ENCODE measurements at regions not wholly inside any gene's neighbourhood (a gene's known extent, or its start where the extent isn't known, plus 50 kb on each side); places are given as distances from the start of the nearest gene placed in this dataset.

DNA sequence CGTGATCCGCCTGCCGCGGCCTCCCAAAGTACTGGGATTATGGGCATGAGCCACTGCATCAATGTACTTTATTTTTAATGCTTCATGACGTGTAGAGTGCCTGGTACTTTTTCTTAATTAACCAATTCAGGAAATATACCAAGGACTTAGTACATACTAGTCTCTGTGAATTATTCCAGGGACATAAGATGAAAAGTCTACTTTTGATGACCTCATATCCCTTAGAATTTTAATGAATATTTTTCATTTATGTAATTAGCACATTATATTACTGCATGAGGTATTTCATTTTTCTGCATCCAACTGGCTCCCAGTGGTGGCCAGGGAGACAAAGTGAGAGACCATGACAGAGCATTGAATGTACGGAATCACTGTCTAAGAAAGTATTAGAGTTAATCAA, 577.7 kb upstream of the NOVA1 start:
- Histone ChIP-seq H3K4ac (ENCODE audit: low read depth, low read length) (no peak overlapping the region), H3K9me3 (ENCODE audit: insufficient read depth, low read depth, low read length) (no peaks in the 10 kb centered on the region), H3K36me3 (ENCODE audit: control insufficient read depth in 1 of 2, insufficient read depth in 2 of 2, low read length in 2 of 2) (no peaks in the 10 kb centered on the region), H3K4me3 (ENCODE audit: low read depth, low read length) (no peak overlapping the region), H4K12ac (ENCODE audit: low read depth, low read length) (no peak overlapping the region), H2AK5ac (ENCODE audit: low read length) (no peak overlapping the region), H3K27me3 (ENCODE audit: insufficient read depth, low read length) (no peaks in the 10 kb centered on the region), H3K4me2 (ENCODE audit: low read length) (no peak overlapping the region), H2BK5ac (ENCODE audit: low read depth, low read length, poor library complexity) (no peak overlapping the region), H2BK120ac (ENCODE audit: insufficient read depth, low read length, poor library complexity) (no peak overlapping the region), H3K27ac (ENCODE audit: low read depth, low read length) (no peak overlapping the region), H3K9ac (ENCODE audit: low read length) (no peak overlapping the region), H3K23ac (ENCODE audit: low read length) (no peak overlapping the region), H4K91ac (ENCODE audit: low read depth, low read length) (no peak overlapping the region), H3K18ac (ENCODE audit: low read length) (no peak overlapping the region), H3K4me1 (ENCODE audit: control insufficient read depth in 1 of 2, insufficient read depth in 2 of 2, low read length in 2 of 2) (no peaks in the 10 kb centered on the region), H3K14ac (ENCODE audit: low read length) (no peak overlapping the region), H3K79me2 (ENCODE audit: control insufficient read depth, insufficient read depth, low read length, poor library complexity) (no peaks in the 10 kb centered on the region), H2BK12ac (ENCODE audit: low read length) (no peak overlapping the region), H3K79me1 (ENCODE audit: low read length) (no peaks in the 10 kb centered on the region), H2AFZ (ENCODE audit: insufficient read depth, low read length, poor library complexity) (no peak overlapping the region), H4K8ac (ENCODE audit: low read depth, low read length) (no peak overlapping the region)
- WGBS (ENCODE audit: extremely low coverage, insufficient coverage, insufficient read length): no CpG with 5 or more reads among the region's 6 CpGs
- DNase-seq: no peak

DNA sequence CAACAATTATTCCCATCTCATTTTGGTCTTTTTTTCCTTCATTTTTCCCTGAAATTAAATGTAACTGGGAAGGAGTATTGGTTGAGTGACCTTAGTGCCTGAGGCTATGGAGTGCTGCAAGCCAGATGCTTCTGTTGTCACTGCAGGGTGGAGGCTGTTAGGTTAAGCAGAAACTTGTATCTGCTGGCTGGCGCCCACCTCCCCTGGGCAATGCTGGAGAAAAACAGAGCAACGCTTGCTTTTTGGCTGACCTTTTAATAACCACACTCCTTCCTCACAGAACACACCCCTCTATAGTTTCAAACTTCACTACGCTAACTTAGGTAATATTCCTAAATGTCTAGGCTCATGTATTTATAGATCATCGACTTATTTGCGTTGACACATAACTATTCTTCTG, 583.5 kb upstream of the NOVA1 start:
- no peak overlapping the region for H3K23ac ChIP-seq (ENCODE audit: low read length)
- no peak overlapping the region for H2AFZ ChIP-seq (ENCODE audit: insufficient read depth, low read length, poor library complexity)
- H3K79me2 ChIP-seq (ENCODE audit: control insufficient read depth, insufficient read depth, low read length, poor library complexity): no peaks in the 10 kb centered on the region
- H4K91ac ChIP-seq (ENCODE audit: low read depth, low read length): no peak overlapping the region
- no peak overlapping the region for H3K4me3 ChIP-seq (ENCODE audit: low read depth, low read length)
- H3K79me1 ChIP-seq (ENCODE audit: low read length): no peaks in the 10 kb centered on the region
- H3K27ac ChIP-seq (ENCODE audit: low read depth, low read length): no peak overlapping the region
- H3K18ac ChIP-seq (ENCODE audit: low read length): no peak overlapping the region
- H3K36me3 ChIP-seq (ENCODE audit: control insufficient read depth in 1 of 2, insufficient read depth in 2 of 2, low read length in 2 of 2): no peaks in the 10 kb centered on the region
- no peak overlapping the region for H3K14ac ChIP-seq (ENCODE audit: low read length)
- WGBS (ENCODE audit: extremely low coverage, insufficient coverage, insufficient read length): no CpG with 5 or more reads among the region's 5 CpGs
- H2BK120ac ChIP-seq (ENCODE audit: insufficient read depth, low read length, poor library complexity): no peak overlapping the region
- H4K12ac ChIP-seq (ENCODE audit: low read depth, low read length): no peak overlapping the region
- H3K9me3 ChIP-seq (ENCODE audit: insufficient read depth, low read depth, low read length): no peaks in the 10 kb centered on the region
- H3K4me1 ChIP-seq (ENCODE audit: control insufficient read depth in 1 of 2, insufficient read depth in 2 of 2, low read length in 2 of 2): no peaks in the 10 kb centered on the region
- H3K27me3 ChIP-seq (ENCODE audit: insufficient read depth, low read length): no peaks in the 10 kb centered on the region
- H3K4me2 ChIP-seq (ENCODE audit: low read length): no peak overlapping the region
- no peak overlapping the region for H4K8ac ChIP-seq (ENCODE audit: low read depth, low read length)
- no peak overlapping the region for H3K4ac ChIP-seq (ENCODE audit: low read depth, low read length)
- no peak overlapping the region for H3K9ac ChIP-seq (ENCODE audit: low read length)
- no peak overlapping the region for H2BK5ac ChIP-seq (ENCODE audit: low read depth, low read length, poor library complexity)
- no peak overlapping the region for H2BK12ac ChIP-seq (ENCODE audit: low read length)
- no peak overlapping the region for H2AK5ac ChIP-seq (ENCODE audit: low read length)
- no peak for DNase-seq

DNA sequence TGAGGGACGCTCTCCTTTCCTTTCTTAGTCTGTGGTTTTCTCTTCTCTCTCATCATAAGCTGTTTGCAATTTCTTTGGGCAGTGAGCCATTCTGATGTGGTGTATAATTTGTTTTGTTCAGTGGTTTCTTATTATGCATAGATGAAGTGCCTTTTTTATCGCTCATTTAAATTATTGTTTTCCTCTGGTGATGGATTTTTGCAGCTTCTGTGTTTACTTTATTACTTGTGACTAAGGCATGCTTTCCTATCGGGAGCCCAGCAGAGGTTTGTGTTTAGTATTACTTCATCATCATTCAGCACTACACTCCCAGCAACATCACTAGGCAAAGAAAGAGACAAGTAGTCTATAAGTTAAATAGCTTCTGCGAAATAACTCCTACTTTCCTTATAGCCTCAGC, 586.6 kb upstream of the NOVA1 start:
- H3K18ac ChIP-seq (ENCODE audit: low read length): no peak overlapping the region
- no peak overlapping the region for H4K91ac ChIP-seq (ENCODE audit: low read depth, low read length)
- H3K4ac ChIP-seq (ENCODE audit: low read depth, low read length): no peak overlapping the region
- no peak overlapping the region for H3K14ac ChIP-seq (ENCODE audit: low read length)
- no peak overlapping the region for H3K9ac ChIP-seq (ENCODE audit: low read length)
- no peak overlapping the region for H3K4me2 ChIP-seq (ENCODE audit: low read length)
- H3K4me1 ChIP-seq (ENCODE audit: control insufficient read depth in 1 of 2, insufficient read depth in 2 of 2, low read length in 2 of 2): no peaks in the 10 kb centered on the region
- H3K36me3 ChIP-seq (ENCODE audit: control insufficient read depth in 1 of 2, insufficient read depth in 2 of 2, low read length in 2 of 2): no peaks in the 10 kb centered on the region
- no peak overlapping the region for H2BK120ac ChIP-seq (ENCODE audit: insufficient read depth, low read length, poor library complexity)
- no peak overlapping the region for H2BK5ac ChIP-seq (ENCODE audit: low read depth, low read length, poor library complexity)
- H2AFZ ChIP-seq (ENCODE audit: insufficient read depth, low read length, poor library complexity): no peak overlapping the region
- no peak overlapping the region for H3K27ac ChIP-seq (ENCODE audit: low read depth, low read length)
- DNase-seq: no peak
- no peak overlapping the region for H4K8ac ChIP-seq (ENCODE audit: low read depth, low read length)
- H2AK5ac ChIP-seq (ENCODE audit: low read length): no peak overlapping the region
- no peak overlapping the region for H2BK12ac ChIP-seq (ENCODE audit: low read length)
- H3K23ac ChIP-seq (ENCODE audit: low read length): no peak overlapping the region
- no CpG with 5 or more reads among the region's 4 CpGs for WGBS (ENCODE audit: extremely low coverage, insufficient coverage, insufficient read length)
- no peak overlapping the region for H3K4me3 ChIP-seq (ENCODE audit: low read depth, low read length)
- H3K27me3 ChIP-seq (ENCODE audit: insufficient read depth, low read length): no peaks in the 10 kb centered on the region
- H3K9me3 ChIP-seq (ENCODE audit: insufficient read depth, low read depth, low read length): no peaks in the 10 kb centered on the region
- no peaks in the 10 kb centered on the region for H3K79me2 ChIP-seq (ENCODE audit: control insufficient read depth, insufficient read depth, low read length, poor library complexity)
- H4K12ac ChIP-seq (ENCODE audit: low read depth, low read length): no peak overlapping the region
- H3K79me1 ChIP-seq (ENCODE audit: low read length): no peaks in the 10 kb centered on the region

DNA sequence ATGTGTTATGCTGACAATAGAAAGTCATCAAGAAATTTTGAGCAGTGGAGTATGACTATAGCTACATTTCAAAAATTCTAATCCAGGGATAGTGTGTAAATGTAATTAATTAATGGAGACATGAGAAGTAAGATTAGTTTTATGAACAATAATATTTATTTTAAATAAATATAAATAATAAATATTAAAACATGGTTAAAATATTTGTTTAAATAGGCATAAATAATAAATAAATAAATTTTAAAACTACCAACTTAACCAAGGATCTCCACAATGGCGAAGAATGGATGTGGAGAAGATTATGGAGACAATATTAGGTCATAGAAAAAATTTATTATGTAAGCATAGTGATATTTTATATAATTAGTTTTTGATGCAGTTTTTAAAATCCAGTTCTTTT, 588.2 kb upstream of the NOVA1 start:
- no peak overlapping the region for H4K12ac ChIP-seq (ENCODE audit: low read depth, low read length)
- H3K27me3 ChIP-seq (ENCODE audit: insufficient read depth, low read length): no peaks in the 10 kb centered on the region

DNA sequence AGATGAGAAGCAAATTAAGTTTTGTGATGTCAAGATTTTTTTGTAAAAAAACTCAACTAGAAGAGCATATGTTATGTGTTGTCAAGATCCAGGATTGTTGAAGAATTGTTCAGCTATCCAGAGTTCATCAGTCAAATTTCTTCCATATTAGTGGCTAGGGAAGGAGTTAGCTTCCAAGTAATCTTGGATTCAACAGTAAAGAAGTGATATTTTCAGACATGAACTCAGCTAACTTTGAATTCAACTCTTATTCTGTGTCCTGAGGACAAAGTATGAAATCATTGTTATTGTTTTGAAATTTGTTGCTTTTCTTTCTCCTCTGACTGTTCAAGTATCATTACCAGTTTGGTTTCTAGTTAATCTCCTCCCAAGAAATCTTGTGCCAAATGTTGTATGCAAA, 589.3 kb upstream of the NOVA1 start:
- Histone ChIP-seq H2BK12ac (ENCODE audit: low read length) (no peak overlapping the region), H3K23ac (ENCODE audit: low read length) (no peak overlapping the region), H2BK5ac (ENCODE audit: low read depth, low read length, poor library complexity) (no peak overlapping the region), H3K9me3 (ENCODE audit: insufficient read depth, low read depth, low read length) (no peaks in the 10 kb centered on the region), H3K9ac (ENCODE audit: low read length) (no peak overlapping the region), H3K36me3 (ENCODE audit: control insufficient read depth in 1 of 2, insufficient read depth in 2 of 2, low read length in 2 of 2) (no peaks in the 10 kb centered on the region), H3K4me2 (ENCODE audit: low read length) (no peak overlapping the region), H3K18ac (ENCODE audit: low read length) (no peak overlapping the region), H3K27me3 (ENCODE audit: insufficient read depth, low read length) (no peaks in the 10 kb centered on the region), H3K79me2 (ENCODE audit: control insufficient read depth, insufficient read depth, low read length, poor library complexity) (no peaks in the 10 kb centered on the region), H4K8ac (ENCODE audit: low read depth, low read length) (no peak overlapping the region), H3K4ac (ENCODE audit: low read depth, low read length) (no peak overlapping the region), H3K4me1 (ENCODE audit: control insufficient read depth in 1 of 2, insufficient read depth in 2 of 2, low read length in 2 of 2) (no peaks in the 10 kb centered on the region), H4K12ac (ENCODE audit: low read depth, low read length) (no peak overlapping the region), H2BK120ac (ENCODE audit: insufficient read depth, low read length, poor library complexity) (no peak overlapping the region), H3K14ac (ENCODE audit: low read length) (no peak overlapping the region), H3K79me1 (ENCODE audit: low read length) (no peaks in the 10 kb centered on the region), H2AK5ac (ENCODE audit: low read length) (no peak overlapping the region), H3K27ac (ENCODE audit: low read depth, low read length) (no peak overlapping the region), H2AFZ (ENCODE audit: insufficient read depth, low read length, poor library complexity) (no peak overlapping the region), H4K91ac (ENCODE audit: low read depth, low read length) (no peak overlapping the region), H3K4me3 (ENCODE audit: low read depth, low read length) (no peak overlapping the region)
- DNase-seq: no peak

More for the DNA sequence above, 588.2 kb upstream of the NOVA1 start:
- no peak overlapping the region for H2BK5ac ChIP-seq (ENCODE audit: low read depth, low read length, poor library complexity)
- H4K91ac ChIP-seq (ENCODE audit: low read depth, low read length): no peak overlapping the region
- H2BK12ac ChIP-seq (ENCODE audit: low read length): no peak overlapping the region
- WGBS (ENCODE audit: extremely low coverage, insufficient coverage, insufficient read length): no CpG with 5 or more reads among the region's 1 CpG
- H3K79me1 ChIP-seq (ENCODE audit: low read length): no peaks in the 10 kb centered on the region
- H3K4me1 ChIP-seq (ENCODE audit: control insufficient read depth in 1 of 2, insufficient read depth in 2 of 2, low read length in 2 of 2): no peaks in the 10 kb centered on the region
- H4K8ac ChIP-seq (ENCODE audit: low read depth, low read length): no peak overlapping the region
- no peak overlapping the region for H3K9ac ChIP-seq (ENCODE audit: low read length)
- no peak overlapping the region for H3K4ac ChIP-seq (ENCODE audit: low read depth, low read length)
- H3K23ac ChIP-seq (ENCODE audit: low read length): no peak overlapping the region
- DNase-seq: no peak
- H3K9me3 ChIP-seq (ENCODE audit: insufficient read depth, low read depth, low read length): no peaks in the 10 kb centered on the region
- H3K36me3 ChIP-seq (ENCODE audit: control insufficient read depth in 1 of 2, insufficient read depth in 2 of 2, low read length in 2 of 2): no peaks in the 10 kb centered on the region
- H3K14ac ChIP-seq (ENCODE audit: low read length): no peak overlapping the region
- H2AK5ac ChIP-seq (ENCODE audit: low read length): no peak overlapping the region
- no peak overlapping the region for H2AFZ ChIP-seq (ENCODE audit: insufficient read depth, low read length, poor library complexity)
- no peaks in the 10 kb centered on the region for H3K79me2 ChIP-seq (ENCODE audit: control insufficient read depth, insufficient read depth, low read length, poor library complexity)
- H3K4me2 ChIP-seq (ENCODE audit: low read length): no peak overlapping the region
- no peak overlapping the region for H3K18ac ChIP-seq (ENCODE audit: low read length)
- H3K27ac ChIP-seq (ENCODE audit: low read depth, low read length): no peak overlapping the region
- H2BK120ac ChIP-seq (ENCODE audit: insufficient read depth, low read length, poor library complexity): no peak overlapping the region
- no peak overlapping the region for H3K4me3 ChIP-seq (ENCODE audit: low read depth, low read length)
